GM23338 (cell line): ENCODE measurements at regions not wholly inside any gene's neighbourhood (a gene's known extent, or its start where the extent isn't known, plus 50 kb on each side); places are given as distances from the start of the nearest gene placed in this dataset.

ENCODE experiments used
- ATAC-seq: fragments of 200-7000 bp; cut with Tn5 transposase; 3 replicates; pipeline ENCODE4 v1.9.1; 2020
- DNase-seq: peaks from one replicate; pipeline ENCODE4 v3.0.0-alpha.2; 2015; ENCODE audit warnings: low spot score
- H2AFZ ChIP-seq: fragments of 200-600 bp; sonication (generic); 2 replicates; pipeline ENCODE4 v1.8.0; 2016; ENCODE audit warnings: antibody characterized with exemption, mild to moderate bottlenecking, moderate library complexity
- H3F3A ChIP-seq: fragments of 200-600 bp; sonication (generic); replicated peaks from 2 replicates; pipeline ENCODE4 v1.8.0; 2017; ENCODE audit warnings: antibody characterized with exemption, mixed run types, low read depth
- H3K27ac ChIP-seq: fragments of 200-600 bp; sonication (generic); 2 replicates; pipeline ENCODE4 v1.6.1; 2016; ENCODE audit warnings: low read depth
- H3K27me3 ChIP-seq: fragments of 200-600 bp; sonication (generic); 2 replicates; pipeline ENCODE4 v1.8.0; 2016; ENCODE audit warnings: mild to moderate bottlenecking, mixed run types, moderate library complexity; ENCODE audit not compliant: insufficient read depth
- H3K36me3 ChIP-seq: fragments of 200-600 bp; sonication (generic); 2 replicates; pipeline ENCODE4 v1.8.0; 2016; ENCODE audit warnings: mild to moderate bottlenecking; ENCODE audit not compliant: insufficient read depth
- H3K4me1 ChIP-seq: fragments of 200-600 bp; sonication (generic); 2 replicates; pipeline ENCODE4 v1.8.0; 2016; ENCODE audit warnings: mild to moderate bottlenecking, moderate library complexity; ENCODE audit not compliant: insufficient read depth
- H3K4me2 ChIP-seq: fragments of 200-600 bp; sonication (generic); 2 replicates; pipeline ENCODE4 v1.7.1; 2017; ENCODE audit warnings: mixed run types
- H3K4me3 ChIP-seq: fragments of 200-600 bp; sonication (generic); 2 replicates; pipeline ENCODE4 v1.6.1; 2016; ENCODE audit warnings: mixed run types
- H3K79me2 ChIP-seq: fragments of 200-600 bp; sonication (generic); replicated peaks from 2 replicates; pipeline ENCODE4 v1.8.0; 2017; ENCODE audit warnings: mild to moderate bottlenecking; ENCODE audit not compliant: insufficient read depth
- H3K9me2 ChIP-seq: fragments of 200-600 bp; sonication (generic); 2 replicates; pipeline ENCODE4 v1.8.0; 2017; ENCODE audit not compliant: insufficient read depth
- H4K20me1 ChIP-seq: fragments of 200-600 bp; sonication (generic); replicated peaks from 2 replicates; pipeline ENCODE4 v1.8.0; 2017; ENCODE audit warnings: mild to moderate bottlenecking; ENCODE audit not compliant: insufficient read depth
- H3K27ac Mint-ChIP-seq: 2 replicates; pipeline ENCODE4 v1.8.0; 2020; ENCODE audit warnings: inconsistent platforms, mild to moderate bottlenecking, moderate library complexity, mixed read lengths
- H3K27me3 Mint-ChIP-seq: 3 replicates; pipeline ENCODE4 v1.8.0; 2022; ENCODE audit warnings: low read depth, mild to moderate bottlenecking, moderate library complexity, mixed read lengths, inconsistent platforms; ENCODE audit not compliant: insufficient read depth, poor library complexity
- H3K36me3 Mint-ChIP-seq: 3 replicates; pipeline ENCODE4 v1.8.0; 2021; ENCODE audit warnings: low read depth, mild to moderate bottlenecking, inconsistent platforms, moderate library complexity, mixed read lengths
- H3K4me1 Mint-ChIP-seq: 3 replicates; pipeline ENCODE4 v1.8.0; 2020; ENCODE audit warnings: mild to moderate bottlenecking, inconsistent platforms, mixed read lengths
- H3K4me3 Mint-ChIP-seq: 3 replicates; pipeline ENCODE4 v1.8.0; 2021; ENCODE audit warnings: moderate library complexity, mild to moderate bottlenecking, inconsistent platforms, mixed read lengths
- H3K9me3 Mint-ChIP-seq: 3 replicates; pipeline ENCODE4 v1.8.0; 2020; ENCODE audit warnings: moderate library complexity, mild to moderate bottlenecking, inconsistent platforms, mixed read lengths
- CREB1 ChIP-seq: fragments of 250-450 bp; sonication (Bioruptor Pico); IDR thresholded peaks from 2 replicates; pipeline ENCODE4 v1.5.0; 2020; ENCODE audit warnings: low read depth, mild to moderate bottlenecking, moderate library complexity
- CTCF ChIP-seq, 2 experiments: fragments of 200-600 bp in 1 of 2; sonication (generic) in 1 of 2; conservative IDR thresholded peaks; 2 replicates each; pipeline versions ENCODE4 v1.5.1 to v1.6.1; 2016 to 2017; ENCODE audit warnings: antibody characterized with exemption in 2 of 2, low read depth in 2 of 2, mild to moderate bottlenecking in 2 of 2, moderate library complexity in 1 of 2
- ETS1 ChIP-seq: IDR thresholded peaks from 2 replicates; pipeline ENCODE4 v1.6.1; 2016; ENCODE audit warnings: antibody characterized with exemption
- EZH2 ChIP-seq: fragments of 200-600 bp; sonication (generic); IDR thresholded peaks from one replicate; pipeline ENCODE4 v1.8.0; 2017; ENCODE audit warnings: antibody characterized with exemption, mild to moderate bottlenecking, low read depth; ENCODE audit not compliant: unreplicated experiment
- EZH2phosphoT487 ChIP-seq: fragments of 200-600 bp; sonication (generic); IDR thresholded peaks from one replicate; pipeline ENCODE4 v1.8.1; 2018; ENCODE audit warnings: antibody characterized with exemption; ENCODE audit not compliant: unreplicated experiment
- JUNB ChIP-seq: IDR thresholded peaks from one replicate; pipeline ENCODE4 v1.6.1; 2016; ENCODE audit warnings: antibody characterized with exemption; ENCODE audit not compliant: unreplicated experiment
- NANOG ChIP-seq: IDR thresholded peaks from 2 replicates; pipeline ENCODE4 v1.6.1; 2016; ENCODE audit warnings: antibody characterized with exemption, borderline replicate concordance
- POLR2AphosphoS5 ChIP-seq: IDR thresholded peaks from 2 replicates; pipeline ENCODE4 v1.6.1; 2016; ENCODE audit warnings: antibody characterized with exemption, low read depth
- ZNF114 ChIP-seq: fragments of 250-450 bp; sonication (Bioruptor Pico); IDR thresholded peaks from 2 replicates; pipeline ENCODE4 v1.5.0; 2020; ENCODE audit warnings: mild to moderate bottlenecking, moderate library complexity
- ZNF331 ChIP-seq: fragments of 250-450 bp; sonication (Bioruptor Pico); IDR thresholded peaks from 2 replicates; pipeline ENCODE4 v1.5.0; 2020; ENCODE audit warnings: low read depth, mild to moderate bottlenecking, moderate library complexity
- TF ChIP-seq, protein P1 (sequence below): IDR thresholded peaks from one replicate; pipeline ENCODE4 v1.6.1; 2018; ENCODE audit warnings: antibody characterized with exemption; ENCODE audit not compliant: unreplicated experiment

DNA sequence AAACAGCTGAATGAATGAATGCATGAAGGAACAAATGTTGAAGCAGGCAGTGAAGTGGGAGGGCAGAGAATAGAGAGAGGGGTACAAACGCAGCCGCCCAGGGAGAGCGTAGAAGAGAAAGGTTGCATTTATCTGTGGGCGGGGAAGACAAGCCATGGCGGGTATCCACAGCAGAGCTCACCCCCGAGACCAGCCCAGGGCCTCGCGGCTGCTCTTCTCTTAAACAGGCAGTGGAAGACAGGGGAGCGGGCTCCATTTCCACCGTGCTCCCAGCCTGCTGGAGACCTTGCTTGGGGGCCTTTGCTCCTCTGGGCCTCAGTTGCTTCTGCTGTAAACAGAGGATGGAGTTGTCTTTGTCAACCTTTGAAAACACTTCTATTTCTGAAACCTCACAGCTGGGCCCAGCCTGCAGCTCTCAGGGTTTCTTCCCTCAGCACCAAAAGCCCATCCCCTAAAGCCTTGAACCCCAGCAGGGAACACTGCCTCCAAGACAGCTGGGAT lies 259.5 kb downstream of the UACA start:
- H3K4me1 ChIP-seq: peaks cover 13% of the 10 kb centered on the region; the same call in 1 of the 2 replicates
- H3K4me3 Mint-ChIP-seq: no peak overlapping the region
- no peaks in the 10 kb centered on the region for H3K27me3 ChIP-seq
- no peak overlapping the region for H3K27ac Mint-ChIP-seq
- H3K27ac ChIP-seq: no peak overlapping the region
- no peaks in the 10 kb centered on the region; the same call in 2 of the 3 replicates for H3K36me3 Mint-ChIP-seq
- no peak overlapping the region for H2AFZ ChIP-seq
- H3K9me2 ChIP-seq: no peaks in the 10 kb centered on the region
- peaks cover 30% of the 10 kb centered on the region for H3K4me1 Mint-ChIP-seq
- peaks cover 11% of the 10 kb centered on the region for H3K27me3 Mint-ChIP-seq
- no peak for TF ChIP-seq ZNF114
- no peak for TF ChIP-seq NANOG
- no peak for TF ChIP-seq EZH2phosphoT487
- TF ChIP-seq ZNF331 (CRISPR knock-in tag): no peak
- TF ChIP-seq POLR2AphosphoS5: no peak
- TF ChIP-seq EZH2: no peak
- TF ChIP-seq, protein P1, sequence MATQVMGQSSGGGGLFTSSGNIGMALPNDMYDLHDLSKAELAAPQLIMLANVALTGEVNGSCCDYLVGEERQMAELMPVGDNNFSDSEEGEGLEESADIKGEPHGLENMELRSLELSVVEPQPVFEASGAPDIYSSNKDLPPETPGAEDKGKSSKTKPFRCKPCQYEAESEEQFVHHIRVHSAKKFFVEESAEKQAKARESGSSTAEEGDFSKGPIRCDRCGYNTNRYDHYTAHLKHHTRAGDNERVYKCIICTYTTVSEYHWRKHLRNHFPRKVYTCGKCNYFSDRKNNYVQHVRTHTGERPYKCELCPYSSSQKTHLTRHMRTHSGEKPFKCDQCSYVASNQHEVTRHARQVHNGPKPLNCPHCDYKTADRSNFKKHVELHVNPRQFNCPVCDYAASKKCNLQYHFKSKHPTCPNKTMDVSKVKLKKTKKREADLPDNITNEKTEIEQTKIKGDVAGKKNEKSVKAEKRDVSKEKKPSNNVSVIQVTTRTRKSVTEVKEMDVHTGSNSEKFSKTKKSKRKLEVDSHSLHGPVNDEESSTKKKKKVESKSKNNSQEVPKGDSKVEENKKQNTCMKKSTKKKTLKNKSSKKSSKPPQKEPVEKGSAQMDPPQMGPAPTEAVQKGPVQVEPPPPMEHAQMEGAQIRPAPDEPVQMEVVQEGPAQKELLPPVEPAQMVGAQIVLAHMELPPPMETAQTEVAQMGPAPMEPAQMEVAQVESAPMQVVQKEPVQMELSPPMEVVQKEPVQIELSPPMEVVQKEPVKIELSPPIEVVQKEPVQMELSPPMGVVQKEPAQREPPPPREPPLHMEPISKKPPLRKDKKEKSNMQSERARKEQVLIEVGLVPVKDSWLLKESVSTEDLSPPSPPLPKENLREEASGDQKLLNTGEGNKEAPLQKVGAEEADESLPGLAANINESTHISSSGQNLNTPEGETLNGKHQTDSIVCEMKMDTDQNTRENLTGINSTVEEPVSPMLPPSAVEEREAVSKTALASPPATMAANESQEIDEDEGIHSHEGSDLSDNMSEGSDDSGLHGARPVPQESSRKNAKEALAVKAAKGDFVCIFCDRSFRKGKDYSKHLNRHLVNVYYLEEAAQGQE: no peak
- TF ChIP-seq JUNB: no peak
- no peak for TF ChIP-seq CREB1 (CRISPR knock-in tag)
- TF ChIP-seq ETS1: no peak
- no peak overlapping the region for H3K4me2 ChIP-seq
- no peak overlapping the region for H3K4me3 ChIP-seq
- ATAC-seq: no peak
- H3K36me3 ChIP-seq: no peaks in the 10 kb centered on the region
- no peaks in the 10 kb centered on the region for H4K20me1 ChIP-seq
- no peak for DNase-seq
- H3K9me3 Mint-ChIP-seq: peaks cover 5% of the 10 kb centered on the region; the same call in 1 of the 3 replicates
- H3F3A ChIP-seq: no peaks in the 10 kb centered on the region
- H3K79me2 ChIP-seq: no peaks in the 10 kb centered on the region

- Mint-ChIP-seq H3K27me3 (peaks cover 11% of the 10 kb centered on the region), H3K4me1 (peaks cover 30% of the 10 kb centered on the region), H3K4me3 (no peak overlapping the region), H3K9me3 (peaks cover 3% of the 10 kb centered on the region; the same call in 1 of the 3 replicates), H3K36me3 (no peaks in the 10 kb centered on the region; the same call in 2 of the 3 replicates), H3K27ac (no peak overlapping the region)
- H3K4me2 ChIP-seq: no peak overlapping the region
- ATAC-seq (no peak), DNase-seq (no peak)
- TF ChIP-seq CREB1 (CRISPR knock-in tag): no peak
- no peak for TF ChIP-seq CTCF (conservative IDR thresholded peaks at IDR 0.05; ENCODE audit: low read depth in 2 of 2)
- TF ChIP-seq ETS1: no peak
- no peak for TF ChIP-seq POLR2AphosphoS5
- no peak for TF ChIP-seq ZNF114
- no peaks in the 10 kb centered on the region for H4K20me1 ChIP-seq
- H3K27ac ChIP-seq: no peak overlapping the region
- no peaks in the 10 kb centered on the region for H3K36me3 ChIP-seq
- H3K79me2 ChIP-seq: no peaks in the 10 kb centered on the region
- no peak overlapping the region for H2AFZ ChIP-seq
- H3F3A ChIP-seq: no peaks in the 10 kb centered on the region
- H3K4me1 ChIP-seq: peaks cover 13% of the 10 kb centered on the region; the same call in 1 of the 2 replicates
- H3K27me3 ChIP-seq: no peaks in the 10 kb centered on the region
- H3K4me3 ChIP-seq: no peak overlapping the region
- H3K9me2 ChIP-seq: no peaks in the 10 kb centered on the region
Observed at GRCh38 chr15:70503073-70503745, 260.1 kb downstream of the UACA start.
